DOHH2 (cell line): ENCODE measurements at regions not wholly inside any gene's neighbourhood (a gene's known extent, or its start where the extent isn't known, plus 50 kb on each side); places are given as distances from the start of the nearest gene placed in this dataset.

Source experiments
- CTCF ChIP-seq: fragments of 200-600 bp; sonication (generic); IDR thresholded peaks from one replicate; pipeline ENCODE4 v1.5.1; 2014; ENCODE audit warnings: antibody characterized with exemption, mild to moderate bottlenecking, low read depth, low read length; ENCODE audit not compliant: poor library complexity, severe bottlenecking
- EZH2phosphoT487 ChIP-seq: fragments of 200-600 bp; sonication (generic); IDR thresholded peaks from 2 replicates; pipeline ENCODE4 v1.6.1; 2017; ENCODE audit warnings: borderline replicate concordance, mild to moderate bottlenecking, antibody characterized with exemption, low read length, moderate library complexity, mixed read lengths

- TF ChIP-seq EZH2phosphoT487 = no peak
- TF ChIP-seq CTCF = no peak
Measured at GRCh38 chr5:174221946-174222345, 176.4 kb downstream of the NSG2 start.
